Stimulated activated CD4-positive, alpha-beta T cell treated with anti-CD3 and anti-CD28 coated beads, Interleukin-15, amount 100 ng/mL, for 24 hours (primary cell): ENCODE measurements at regions not wholly inside any gene's neighbourhood (a gene's known extent, or its start where the extent isn't known, plus 50 kb on each side); places are given as distances from the start of the nearest gene placed in this dataset.

Experiments
- DNase-seq: peaks from one replicate; pipeline ENCODE4 v3.0.0-alpha.2; 2020

DNA sequence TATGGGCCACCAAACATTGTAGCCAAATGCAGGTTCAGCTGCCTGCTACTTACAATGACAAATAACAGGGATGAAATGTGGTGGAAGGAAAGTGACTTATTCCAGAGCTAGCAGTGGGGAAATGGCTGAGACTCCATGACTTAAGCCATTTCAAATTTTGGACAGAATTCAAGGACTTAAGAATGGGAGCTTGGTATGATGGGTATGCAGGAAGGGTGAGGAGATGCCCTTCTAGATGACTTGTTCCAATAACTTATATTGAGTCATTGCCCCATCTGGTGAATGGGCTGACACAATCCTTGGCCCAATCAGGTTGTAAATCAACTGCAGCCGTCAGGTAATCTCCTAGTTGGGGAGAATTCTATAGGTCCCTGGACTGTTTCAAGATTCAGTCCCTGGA is 230.7 kb upstream of the SGCD start:
- no peak for DNase-seq

DNA sequence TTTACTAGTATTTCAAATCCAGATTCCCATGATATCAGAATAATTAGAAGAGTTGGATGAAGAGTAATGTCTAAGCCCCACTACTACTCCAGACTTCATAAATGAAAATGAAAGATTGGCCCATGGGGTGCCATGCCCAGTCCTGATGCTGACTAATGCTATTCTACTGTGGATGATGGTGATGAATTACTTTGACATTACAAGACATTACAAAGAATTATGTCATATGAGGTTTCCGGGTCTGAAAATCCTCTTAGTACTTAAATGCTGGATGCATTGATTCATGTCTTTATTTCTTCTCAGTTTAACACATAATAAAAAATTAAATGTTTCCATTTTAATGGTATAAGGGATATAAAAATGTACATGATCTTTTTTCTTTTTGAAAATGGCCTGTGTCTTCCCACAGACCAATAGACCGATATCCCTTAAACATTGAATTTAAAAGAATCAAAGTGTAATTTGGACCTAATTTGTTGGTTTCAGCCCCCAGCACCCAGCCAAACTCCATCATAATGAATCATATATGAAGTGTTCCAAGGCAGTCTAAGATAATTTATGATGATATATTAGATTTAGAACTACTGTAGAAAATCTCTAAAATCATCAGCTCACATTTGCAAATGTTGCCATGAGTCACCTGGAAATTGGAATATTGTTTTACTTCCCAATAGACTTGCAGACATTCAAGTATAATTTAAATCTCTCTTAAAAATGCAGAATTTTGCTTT is 223.6 kb upstream of the SGCD start:
- no peak for DNase-seq

DNA sequence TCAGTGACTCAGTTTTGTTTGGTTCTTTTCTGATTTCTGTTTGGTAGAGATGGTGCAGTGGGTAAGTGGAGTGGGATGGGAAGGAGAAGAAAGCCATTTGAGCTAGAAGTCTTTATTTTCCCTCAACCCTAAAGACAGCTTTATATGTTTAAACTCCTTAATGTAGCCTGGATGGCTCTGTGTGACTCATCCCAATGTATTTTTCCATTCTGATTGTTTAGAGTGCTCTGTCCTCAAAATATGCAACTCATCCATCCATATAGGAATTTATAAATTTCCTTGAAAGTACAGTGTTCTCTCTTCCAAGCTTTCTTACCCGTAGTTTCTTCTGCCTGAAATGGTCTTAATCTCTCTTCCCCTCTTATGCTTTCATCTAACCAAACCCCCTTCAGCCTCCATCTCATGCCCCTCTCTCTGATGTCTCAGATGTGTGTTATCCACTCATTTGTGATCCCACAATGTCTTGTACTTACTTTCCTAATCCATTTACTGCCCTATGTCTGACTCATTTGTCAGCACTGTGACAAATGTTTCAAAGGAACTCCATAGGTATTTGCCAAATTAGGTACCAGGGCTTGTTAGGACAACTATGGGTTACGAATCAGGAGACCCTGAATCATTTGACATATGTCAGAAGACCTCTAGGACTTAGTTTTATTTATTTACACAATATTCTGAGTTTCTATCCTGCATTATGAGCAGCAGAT is 217.5 kb upstream of the SGCD start:
- no peak for DNase-seq

DNA sequence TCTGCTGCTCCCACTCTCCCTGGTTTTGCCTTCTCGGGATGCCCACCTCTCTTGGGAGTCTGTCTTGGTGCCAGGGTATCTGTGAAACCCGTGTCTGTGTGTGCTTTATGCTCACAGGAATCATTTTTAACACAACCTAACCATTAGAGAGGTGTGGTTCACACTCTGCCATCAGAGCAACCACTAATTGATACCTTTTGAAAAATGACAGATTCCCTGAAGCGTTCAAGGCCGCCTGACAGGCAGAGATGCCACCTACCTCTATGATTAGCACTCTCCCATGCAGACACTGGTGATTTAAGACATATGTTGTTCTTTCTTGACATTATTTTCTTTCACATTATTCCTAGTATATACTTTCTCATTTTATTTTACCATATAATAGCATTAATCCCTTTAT is 207.3 kb upstream of the SGCD start:
- DNase-seq = no peak

- no peak for DNase-seq
These were observed 206.2 kb upstream of the SGCD start for GRCh38 chr5:156120777-156121176.

DNA sequence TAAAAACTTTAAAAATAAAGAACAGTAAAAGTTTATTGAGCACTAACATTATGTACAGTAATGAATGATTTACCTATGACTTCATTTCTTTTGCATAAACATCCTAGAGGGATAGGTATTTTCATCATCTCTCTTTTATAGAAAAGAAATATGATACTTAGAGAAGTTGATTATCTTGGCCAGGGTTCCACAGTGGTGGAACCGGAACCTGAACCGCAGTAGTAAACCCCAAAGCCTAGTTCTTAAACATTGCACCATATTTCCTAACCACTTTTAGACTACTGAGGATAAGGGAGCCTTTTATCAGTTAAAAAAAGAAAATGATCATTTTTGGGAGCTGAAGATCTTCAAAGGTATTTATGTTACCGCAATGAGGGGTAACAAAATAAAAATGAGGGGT is 205.7 kb upstream of the SGCD start:
- no peak for DNase-seq

DNA sequence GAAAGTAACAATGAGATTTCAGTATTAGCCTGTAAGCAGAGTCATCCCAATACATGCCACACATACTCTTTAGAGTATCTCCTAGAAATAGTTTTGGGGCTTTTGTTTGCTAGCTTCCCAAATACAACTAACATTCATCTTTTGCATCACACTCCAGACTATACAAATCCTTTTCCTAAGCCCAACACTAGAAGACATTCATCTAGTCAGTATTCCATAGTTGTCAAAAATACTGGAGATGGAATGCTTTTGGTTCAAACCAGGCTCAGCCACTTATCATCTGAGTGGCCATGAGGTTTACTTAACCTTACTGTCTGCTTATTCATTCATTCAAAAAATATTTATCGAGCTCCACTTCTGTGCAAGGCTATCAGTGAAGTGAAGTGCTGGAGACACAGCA is 205.1 kb upstream of the SGCD start:
- DNase-seq = no peak

DNA sequence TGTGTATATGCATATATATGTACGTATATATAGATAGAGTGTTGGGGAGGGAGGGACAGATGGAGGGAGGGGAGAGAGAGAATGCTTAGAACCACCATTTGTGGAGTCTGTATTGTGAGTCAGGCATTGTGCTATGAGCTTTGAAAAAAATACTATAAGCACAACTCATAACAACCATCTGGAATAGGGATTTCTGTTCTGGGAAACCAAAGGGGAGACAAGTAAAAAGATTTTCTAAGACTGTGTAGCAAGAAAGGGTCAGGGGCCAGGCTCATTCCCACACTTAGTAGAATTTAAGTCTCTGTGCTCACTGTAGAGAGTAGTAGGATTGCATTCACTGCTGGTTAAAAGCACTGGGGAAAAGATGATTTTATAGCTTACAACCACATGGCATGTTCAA is 202.3 kb upstream of the SGCD start:
- no peak for DNase-seq

- DNase-seq = no peak
These were observed 201.8 kb upstream of the SGCD start for GRCh38 chr5:156125118-156125517.

DNA sequence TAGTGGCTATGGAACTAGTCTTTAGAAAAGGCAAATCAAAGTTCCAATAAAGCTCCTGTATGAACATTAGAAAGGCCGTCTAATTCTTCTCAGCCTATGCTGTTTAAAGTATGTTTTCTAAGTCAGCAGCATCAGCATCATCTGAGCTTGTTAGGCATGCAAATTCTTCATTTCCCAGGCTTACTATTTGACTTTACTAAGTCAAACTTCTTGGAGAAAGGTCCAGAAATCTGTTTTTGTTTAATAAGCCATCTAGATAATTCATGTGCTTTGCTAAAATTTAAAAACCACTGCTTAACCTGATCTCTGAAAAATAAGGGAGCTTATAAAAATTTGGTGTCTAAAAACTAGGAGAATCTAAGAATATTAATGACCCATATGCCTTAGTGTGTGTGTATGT is 200.2 kb upstream of the SGCD start:
- DNase-seq = no peak

GRCh38 chr5:156128026-156128425 is 198.9 kb upstream of the SGCD start:
- no peak for DNase-seq

DNA sequence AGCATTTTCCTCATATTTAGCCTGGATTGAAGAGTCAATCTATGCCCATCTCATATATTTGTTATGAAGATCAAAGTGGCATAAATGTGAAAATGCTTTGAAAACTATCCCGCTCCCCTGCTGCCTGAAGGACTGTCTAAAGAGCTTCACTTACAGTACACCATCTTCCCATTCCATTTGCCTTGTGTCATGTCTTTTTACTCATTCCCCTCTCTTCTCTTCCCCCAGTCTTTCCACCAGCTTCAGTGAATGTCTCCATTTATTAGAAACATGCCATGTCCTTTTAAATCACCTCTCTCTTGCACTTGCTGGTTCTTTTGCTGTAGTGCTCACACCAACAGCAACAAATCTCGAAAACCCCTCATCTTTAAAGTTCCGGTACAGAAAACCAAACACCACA is 192.7 kb upstream of the SGCD start:
- DNase-seq = no peak

DNA sequence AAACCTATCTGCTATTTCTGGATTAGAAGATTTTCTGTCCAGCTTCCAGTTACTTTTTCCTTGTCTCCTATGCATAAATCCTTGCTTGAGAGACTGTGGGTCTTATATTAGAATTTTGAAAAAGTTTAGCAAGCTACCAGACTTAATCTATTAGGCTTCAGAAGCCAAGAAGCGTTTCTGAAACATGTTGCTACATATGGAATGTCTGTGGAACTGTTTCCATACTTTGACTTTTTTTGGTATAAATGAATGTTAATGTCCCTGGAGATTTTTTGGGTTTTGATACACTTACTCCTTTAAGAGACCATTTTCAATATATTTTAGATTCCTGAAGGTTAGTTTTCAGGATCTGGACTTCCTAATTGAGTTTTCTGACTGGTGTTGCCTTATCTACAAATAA is 191.4 kb upstream of the SGCD start:
- DNase-seq = no peak

GRCh38 chr5:156137071-156137869 is 189.7 kb upstream of the SGCD start:
- DNase-seq = no peak

DNA sequence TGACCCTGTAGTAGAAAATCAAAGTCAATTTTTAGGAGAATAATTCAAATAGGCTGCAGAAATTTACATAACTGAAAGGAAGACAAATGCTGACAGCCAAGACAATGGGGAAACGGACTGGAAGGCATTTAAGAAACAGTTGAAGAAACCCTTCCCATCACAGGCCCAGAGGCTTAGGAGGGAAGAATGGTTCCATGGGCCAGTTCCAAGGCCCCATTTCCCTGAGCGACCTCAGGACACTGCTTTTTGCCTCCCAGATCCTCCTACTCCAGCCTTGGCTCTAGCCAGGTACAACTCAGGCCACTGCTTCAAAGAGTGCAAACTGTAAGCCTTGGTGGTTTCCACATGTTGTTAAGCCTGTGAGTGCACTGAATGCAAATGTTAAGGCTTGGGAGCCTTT is 184.1 kb upstream of the SGCD start:
- no peak for DNase-seq

DNA sequence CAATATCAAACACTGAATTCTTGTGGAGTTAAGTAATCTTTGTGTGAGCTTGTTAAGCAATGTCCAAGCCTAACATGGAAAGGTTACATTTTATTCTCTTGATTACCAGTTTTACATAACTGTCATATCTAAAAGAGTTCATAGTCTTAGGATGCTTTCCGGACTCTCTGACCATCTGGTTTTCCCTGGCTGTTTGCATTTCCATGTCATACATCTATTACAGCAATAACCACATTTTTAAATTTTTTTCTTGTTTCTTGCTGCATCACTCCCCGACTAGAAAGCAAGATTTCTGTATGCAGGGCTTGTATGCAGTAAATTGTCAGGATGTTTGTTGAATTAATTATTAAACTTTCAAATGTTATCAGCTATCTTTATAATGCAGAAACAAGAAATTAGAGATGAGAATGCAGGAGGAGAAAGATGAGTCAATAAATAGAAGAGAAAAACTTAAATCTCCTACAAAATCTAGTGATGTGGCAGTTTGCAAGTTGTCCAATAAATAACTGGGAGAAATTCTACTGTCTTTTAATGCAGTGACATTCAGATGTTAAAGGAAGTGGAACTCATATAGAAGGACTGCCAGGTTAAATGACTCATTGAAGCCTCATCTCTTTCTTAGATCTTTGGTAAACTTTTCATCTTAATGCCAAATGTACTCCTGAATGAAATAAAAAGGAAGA is 179.6 kb upstream of the SGCD start:
- DNase-seq = no peak

GRCh38 chr5:156147944-156148285 is 179.0 kb upstream of the SGCD start:
- no peak for DNase-seq

DNA sequence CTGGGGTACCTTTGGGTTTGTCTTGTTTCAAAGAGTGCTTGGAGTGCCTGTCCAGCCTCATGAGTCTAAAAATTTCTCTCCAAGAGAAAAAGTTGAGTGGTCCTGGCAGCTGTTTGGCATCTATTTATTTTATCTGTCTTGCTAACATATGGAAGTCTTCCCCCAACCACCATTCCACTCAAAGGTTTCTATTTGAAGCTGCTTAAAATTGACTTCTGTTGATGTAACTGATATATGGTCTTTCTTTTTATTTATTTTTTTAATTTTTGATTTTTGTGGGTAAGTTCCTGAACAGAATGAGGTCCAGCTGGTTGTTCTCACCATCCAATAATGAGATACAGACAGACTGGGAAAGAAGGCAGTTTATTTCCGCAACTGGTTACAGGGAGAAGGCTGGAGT is 178.7 kb upstream of the SGCD start:
- no peak for DNase-seq

DNA sequence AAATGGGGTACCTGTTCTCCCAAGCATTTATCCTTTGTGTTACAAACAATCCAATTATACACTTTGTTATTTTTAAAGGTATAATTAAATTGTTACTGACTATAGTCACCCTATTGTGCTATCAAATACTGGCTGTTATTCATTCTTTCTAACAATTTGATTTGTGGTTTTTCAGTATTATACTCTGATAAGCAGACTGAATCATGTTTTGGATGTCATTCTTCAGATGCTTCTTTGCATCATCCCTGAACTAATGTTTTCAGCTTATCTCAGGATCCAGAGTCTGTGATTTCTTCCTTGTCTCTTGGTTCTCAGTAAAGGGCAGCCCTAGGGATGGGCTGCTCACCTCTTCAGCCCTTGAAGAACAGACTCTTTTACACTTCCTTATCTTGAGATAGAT is 177.8 kb upstream of the SGCD start:
- DNase-seq = no peak

DNA sequence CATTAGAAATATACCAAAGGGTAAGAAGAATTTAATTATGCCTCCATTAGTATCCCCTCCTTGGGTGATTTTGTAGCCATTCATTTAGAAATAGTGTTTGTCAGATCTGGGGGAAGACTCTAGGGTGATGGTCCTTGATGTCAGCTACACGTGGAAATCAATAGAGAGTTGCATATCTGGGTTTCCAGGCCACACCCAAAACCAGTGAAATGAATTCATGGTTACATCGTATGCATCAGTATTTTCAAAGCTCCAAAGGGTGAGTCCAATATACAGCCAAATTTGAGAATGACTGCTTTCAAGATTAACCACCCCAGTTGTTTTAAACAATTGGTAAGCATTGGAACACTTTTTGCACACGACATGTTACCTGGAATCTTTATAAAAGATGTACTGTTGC is 173.4 kb upstream of the SGCD start:
- no peak for DNase-seq

DNA sequence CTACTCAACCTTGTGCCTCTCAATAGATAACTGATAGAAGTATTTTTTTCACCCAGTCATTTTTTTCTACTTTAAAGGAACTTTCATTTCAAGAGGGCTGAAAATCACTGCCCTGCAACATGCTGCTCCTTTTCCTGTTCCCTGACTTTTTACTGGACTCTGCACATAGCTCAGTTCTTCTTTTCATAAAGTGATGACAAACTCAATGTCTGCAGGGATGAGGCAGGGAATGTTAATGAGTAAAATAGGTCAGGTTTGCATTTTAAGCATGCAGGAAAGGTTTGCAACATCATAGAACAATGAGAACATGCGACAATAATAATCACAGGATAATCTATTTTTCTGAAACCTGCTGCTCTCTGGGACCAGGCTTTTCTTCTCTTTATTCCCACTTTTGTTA is 172.2 kb upstream of the SGCD start:
- no peak for DNase-seq

DNA sequence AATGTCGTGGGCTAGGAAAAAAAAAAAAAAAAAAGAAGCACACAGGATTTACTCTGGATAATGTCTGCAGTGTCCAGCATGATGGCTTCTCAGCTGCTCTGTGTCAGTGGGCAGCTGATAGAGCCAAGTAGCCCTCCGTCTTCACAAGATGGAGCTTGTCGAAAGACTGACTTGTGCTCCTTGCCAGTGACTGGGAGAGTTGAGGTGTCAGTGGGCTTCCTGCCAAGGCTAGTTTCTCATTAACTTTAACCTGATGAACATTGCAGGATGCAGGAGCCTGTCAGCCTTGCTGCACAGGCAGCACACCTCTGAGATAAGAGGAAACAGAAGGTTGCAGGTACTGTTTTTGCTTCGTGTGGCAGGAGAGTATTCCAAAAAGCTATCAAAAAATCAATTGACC is 171.4 kb upstream of the SGCD start:
- no peak for DNase-seq

DNA sequence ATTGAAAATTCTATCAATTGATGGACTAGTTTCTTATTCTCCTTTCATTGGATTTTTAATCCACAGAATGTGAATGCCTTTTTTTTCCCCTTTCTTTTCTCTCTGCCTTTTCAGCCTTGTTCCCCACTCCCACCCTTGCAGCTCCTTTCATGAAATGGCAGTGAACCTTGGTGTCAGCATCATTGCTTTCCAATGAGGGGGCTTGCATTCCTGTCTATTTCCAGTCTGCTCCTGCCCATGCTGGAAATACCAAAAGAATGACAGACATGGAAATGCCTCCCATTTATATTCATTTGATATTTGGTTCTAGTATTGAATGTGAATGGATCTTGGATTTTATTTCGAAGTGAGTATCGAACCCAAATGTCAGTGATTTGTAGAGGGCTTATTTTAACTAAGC is 162.7 kb upstream of the SGCD start:
- no peak for DNase-seq

DNA sequence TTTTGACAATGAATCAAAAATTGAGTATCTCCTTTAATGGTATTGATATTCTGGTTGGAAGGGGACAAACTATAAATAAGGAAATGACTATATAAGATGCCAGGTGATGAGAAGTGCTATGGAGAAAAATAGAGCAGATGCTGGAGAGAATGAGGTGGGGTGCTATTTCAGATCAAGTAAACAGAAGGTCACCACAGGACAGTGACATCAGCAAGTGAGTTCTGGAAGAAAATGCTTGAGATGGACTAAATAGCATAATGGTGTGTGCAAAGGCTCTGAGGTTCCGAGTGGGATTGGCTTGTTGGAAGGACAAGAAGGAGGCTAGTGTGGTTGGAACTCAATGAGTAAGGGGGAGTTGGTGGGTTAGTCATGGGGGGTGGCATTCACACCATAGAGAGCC is 157.5 kb upstream of the SGCD start:
- no peak for DNase-seq
